T-cell (primary cell): ENCODE measurements at regions not wholly inside any gene's neighbourhood (a gene's known extent, or its start where the extent isn't known, plus 50 kb on each side); places are given as distances from the start of the nearest gene placed in this dataset.

Experiments
- ATAC-seq, 4 experiments: fragments of 200-7000 bp in 3 of 4; fragments of 150-1000 bp in 1 of 4; cut with Tn5 transposase; replicated peaks in 1 of 4; 1 replicate in 3 of 4; 2 replicates in 1 of 4; pipeline ENCODE4 v1.10.0; 2021; ENCODE audit warnings: moderate library complexity in 3 of 4, mild to moderate bottlenecking in 2 of 4, moderate number of reproducible peaks in 1 of 4
- CTCF ChIA-PET, 2 donors: fragments of 300-600 bp; sonication (Branson Sonifier 250); formaldehyde crosslinking; loops; one replicate each; lab custom pipeline; 2022; ENCODE audit warnings: antibody characterized with exemption in 2 of 2; lab: Charles Lee
- POLR2A ChIA-PET, 2 donors: fragments of 300-600 bp; sonication (Branson Sonifier 250); formaldehyde crosslinking; loops; one replicate each; lab custom pipeline; 2022; ENCODE audit warnings: antibody characterized with exemption in 2 of 2; lab: Charles Lee
- DNase-seq, 35 experiments: peaks; one replicate each; pipeline versions ENCODE4 v3.0.0 to v3.0.0-alpha.2; 2013 to 2023
- H3K27ac ChIP-seq: one replicate; pipeline ENCODE4 v1.5.1; 2013; ENCODE audit warnings: low read length
- H3K27me3 ChIP-seq, 2 experiments: replicated peaks in 1 of 2; 1 replicate in 1 of 2; 2 replicates in 1 of 2; pipeline versions ENCODE4 v1.6.1 to v1.7.0; 2013; ENCODE audit warnings: low read length in 1 of 2, mixed read lengths in 1 of 2; ENCODE audit not compliant: control insufficient read depth in 2 of 2, insufficient read depth in 2 of 2; ENCODE audit errors: extremely low read depth in 1 of 2
- H3K36me3 ChIP-seq, 2 donors: 1 replicate in 1 of 2; 2 replicates in 1 of 2; pipeline versions ENCODE4 v1.6.1 to v1.7.0; 2013; ENCODE audit warnings: low read length in 1 of 2; ENCODE audit not compliant: control insufficient read depth in 2 of 2, insufficient read depth in 1 of 2; ENCODE audit errors: extremely low read depth in 1 of 2
- H3K4me1 ChIP-seq, 2 experiments: 1 replicate in 1 of 2; 2 replicates in 1 of 2; pipeline versions ENCODE4 v1.6.1 to v1.7.0; 2013; ENCODE audit warnings: low read length in 2 of 2, mixed read lengths in 1 of 2; ENCODE audit not compliant: insufficient read depth in 2 of 2, control insufficient read depth in 1 of 2; ENCODE audit errors: extremely low read depth in 1 of 2
- H3K4me3 ChIP-seq, 2 donors: 1 replicate in 1 of 2; 2 replicates in 1 of 2; pipeline versions ENCODE4 v1.5.1 to v1.7.0; 2013; ENCODE audit warnings: mild to moderate bottlenecking in 2 of 2, low read length in 1 of 2, moderate library complexity in 1 of 2; ENCODE audit not compliant: control insufficient read depth in 1 of 2; ENCODE audit errors: extremely low read depth in 1 of 2
- H3K9me3 ChIP-seq: 2 replicates; pipeline ENCODE4 v1.7.0; 2013
- H3K27ac Mint-ChIP-seq, 2 donors: one replicate each; pipeline ENCODE4 v1.8.0; 2020 to 2021; ENCODE audit warnings: mild to moderate bottlenecking in 2 of 2, mixed read lengths in 2 of 2
- H3K27me3 Mint-ChIP-seq, 2 donors: one replicate each; pipeline ENCODE4 v1.8.0; 2021 to 2022; ENCODE audit warnings: mixed read lengths in 2 of 2
- H3K36me3 Mint-ChIP-seq: one replicate; pipeline ENCODE4 v1.8.0; 2021; ENCODE audit warnings: mixed read lengths
- H3K4me1 Mint-ChIP-seq, 3 donors: one replicate each; pipeline ENCODE4 v1.8.0; 2020 to 2022; ENCODE audit warnings: mixed read lengths in 3 of 3, mild to moderate bottlenecking in 1 of 3
- H3K4me3 Mint-ChIP-seq, 3 donors: one replicate each; pipeline ENCODE4 v1.8.0; 2020 to 2022; ENCODE audit warnings: mild to moderate bottlenecking in 3 of 3, mixed read lengths in 3 of 3, moderate library complexity in 3 of 3
- H3K9me3 Mint-ChIP-seq, 3 donors: one replicate each; pipeline ENCODE4 v1.8.0; 2020 to 2022; ENCODE audit warnings: mixed read lengths in 3 of 3
- WGBS: methylation state at CpG from one replicate; pipeline ENCODE4 v1.1.5; 2013; ENCODE audit warnings: missing lambda C conversion rate; ENCODE audit not compliant: insufficient coverage; 5-methylcytosine and 5-hydroxymethylcytosine counted together

DNA sequence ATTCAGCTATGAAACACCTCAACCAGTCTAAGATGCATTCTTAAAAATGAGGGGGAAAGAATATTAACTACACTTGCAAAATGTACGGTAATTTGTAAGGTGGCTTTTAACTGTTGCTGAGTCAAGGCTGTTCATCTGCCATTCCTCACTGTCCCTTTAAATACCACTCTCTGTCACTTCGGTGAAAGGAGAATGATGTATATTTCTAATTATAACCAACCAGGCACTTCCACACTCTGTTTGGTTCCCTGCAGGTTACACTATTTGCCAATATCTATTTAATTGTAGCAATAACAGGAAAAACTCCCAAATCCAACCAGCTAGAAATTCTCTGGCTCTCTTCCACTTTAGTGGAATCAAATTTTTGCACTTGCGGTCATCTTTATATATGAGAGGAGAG lies 70.5 kb upstream of the SLCO3A1 start:
- Histone ChIP-seq H3K4me3 (no peak overlapping the region), H3K27me3 (peaks cover 0 to 23% of the 10 kb centered on the region in 2 experiments), H3K27ac (no peak overlapping the region), H3K36me3 (no peaks in the 10 kb centered on the region), H3K9me3 (no peaks in the 10 kb centered on the region), H3K4me1 (no peaks in the 10 kb centered on the region)
- peaks cover 15 to 16% of the 10 kb centered on the region in 2 donors for H3K27me3 Mint-ChIP-seq
- no peak for ATAC-seq
- H3K36me3 Mint-ChIP-seq = no peaks in the 10 kb centered on the region
- POLR2A ChIA-PET = no interaction called here
- no peaks in the 10 kb centered on the region for H3K9me3 Mint-ChIP-seq
- no peaks in the 10 kb centered on the region for H3K4me1 Mint-ChIP-seq
- no peak overlapping the region for H3K27ac Mint-ChIP-seq
- no peak overlapping the region for H3K4me3 Mint-ChIP-seq
- WGBS = no CpG with 5 or more reads among the region's 3 CpGs
- DNase-seq = no peak
- CTCF ChIA-PET = no interaction called here

DNA sequence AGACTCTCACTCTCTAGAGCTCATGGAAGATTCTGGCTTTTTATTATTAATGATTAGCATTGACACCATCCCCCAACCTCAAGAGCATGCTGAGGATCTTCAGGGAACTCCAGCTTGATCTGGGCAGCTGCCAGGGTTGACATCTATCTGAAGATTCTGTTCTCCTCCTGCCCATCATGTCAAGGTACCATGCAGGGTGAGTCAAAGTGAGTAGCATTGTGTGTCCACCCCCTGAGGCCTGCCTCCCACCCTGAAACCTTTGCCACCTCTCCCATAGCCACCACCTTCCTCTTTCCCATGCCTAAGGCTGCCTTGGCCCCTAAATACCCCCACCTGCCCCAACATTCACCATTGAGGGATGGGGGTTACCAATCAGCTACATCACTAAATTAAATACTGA lies 70.1 kb upstream of the SLCO3A1 start:
- no peaks in the 10 kb centered on the region for H3K9me3 ChIP-seq
- POLR2A ChIA-PET = interaction anchor here in 1 of 2 donors (0.7 kb wide), 2 partner anchors 20 to 46 kb away, joined by 3 to 6 read pairs; no protein-coding TSS in a partner anchor
- Mint-ChIP-seq H3K27me3 (peaks cover 14 to 15% of the 10 kb centered on the region in 2 donors), H3K27ac (no peak overlapping the region), H3K4me1 (no peaks in the 10 kb centered on the region), H3K36me3 (no peaks in the 10 kb centered on the region), H3K9me3 (no peaks in the 10 kb centered on the region), H3K4me3 (no peak overlapping the region)
- H3K36me3 ChIP-seq = no peaks in the 10 kb centered on the region
- no peak for ATAC-seq
- no peaks in the 10 kb centered on the region for H3K4me1 ChIP-seq
- H3K4me3 ChIP-seq = no peak overlapping the region
- DNase-seq = no peak
- H3K27me3 ChIP-seq = peaks cover 0 to 23% of the 10 kb centered on the region in 2 experiments
- no peak overlapping the region for H3K27ac ChIP-seq
- CTCF ChIA-PET = no interaction called here

DNA sequence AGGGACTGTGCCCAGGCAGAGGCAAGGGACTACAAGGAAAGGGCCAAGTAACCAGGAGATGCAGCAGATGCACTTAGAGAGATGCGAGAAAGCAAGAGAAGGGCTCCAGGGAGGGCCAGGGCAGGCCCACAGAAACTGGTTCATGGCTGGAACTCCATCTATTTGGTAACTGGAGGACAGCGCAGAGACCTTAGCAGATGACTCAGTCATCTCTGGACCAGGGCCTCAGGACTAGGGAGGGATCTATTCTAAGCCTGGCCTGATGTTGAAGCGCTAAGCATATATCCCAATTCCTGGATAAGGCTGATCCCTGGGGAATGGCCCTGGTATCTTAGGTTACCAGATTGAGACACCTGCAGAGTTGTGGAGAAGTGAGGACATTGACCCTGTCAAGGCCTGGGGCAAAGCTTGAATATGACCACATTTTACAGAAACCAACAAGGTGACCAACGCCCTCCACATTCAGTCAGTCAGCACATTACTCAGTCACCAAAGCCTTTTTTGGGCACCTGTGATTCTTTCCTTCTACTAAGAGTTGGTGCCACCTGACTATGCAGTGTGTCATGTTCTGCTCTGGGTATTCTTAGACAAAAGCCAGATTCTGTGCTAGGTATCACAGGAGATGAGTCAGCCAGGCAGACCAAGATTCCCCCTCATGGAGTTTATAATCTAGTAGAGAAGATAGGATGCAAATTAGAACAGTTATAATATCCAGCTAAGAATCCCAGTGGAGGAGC lies 68.4 kb upstream of the SLCO3A1 start:
- ATAC-seq (no peak), DNase-seq (no peak)
- Histone ChIP-seq H3K27me3 (peaks cover 0 to 23% of the 10 kb centered on the region in 2 experiments), H3K36me3 (no peaks in the 10 kb centered on the region), H3K9me3 (no peaks in the 10 kb centered on the region), H3K4me1 (no peaks in the 10 kb centered on the region), H3K4me3 (no peak overlapping the region), H3K27ac (no peak overlapping the region)
- Mint-ChIP-seq H3K4me1 (no peaks in the 10 kb centered on the region), H3K4me3 (no peak overlapping the region), H3K9me3 (no peaks in the 10 kb centered on the region), H3K27ac (no peak overlapping the region), H3K36me3 (no peaks in the 10 kb centered on the region), H3K27me3 (peaks cover 6 to 13% of the 10 kb centered on the region in 2 donors)
- 91% methylated on average over 3 of the region's 4 CpGs for WGBS
- ChIA-PET POLR2A (no interaction called here), CTCF (interaction anchor here in 1 of 2 donors (0.5 kb wide), 1 partner anchor 483 kb away, joined by 3 read pairs; no protein-coding TSS in a partner anchor)

DNA sequence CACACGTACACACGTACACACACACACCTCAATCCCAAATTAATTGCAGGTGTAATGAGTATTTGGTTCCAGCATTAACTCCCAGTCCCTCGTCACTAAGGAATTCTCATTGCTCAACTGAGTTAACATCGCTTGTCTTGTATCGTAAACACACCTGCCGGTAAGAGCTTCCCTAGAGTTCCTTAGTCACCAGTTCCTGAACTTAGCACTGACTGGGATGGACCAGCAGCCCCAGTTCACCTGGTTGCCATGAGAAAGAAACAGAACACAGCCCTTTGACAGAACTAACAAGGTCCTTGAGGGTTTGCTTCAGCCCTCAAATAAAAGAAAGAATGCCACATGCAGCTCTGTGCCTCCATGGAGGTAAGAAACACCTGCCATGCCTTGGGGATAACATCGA lies 66.3 kb upstream of the SLCO3A1 start:
- peaks cover 0 to 15% of the 10 kb centered on the region in 2 experiments for H3K27me3 ChIP-seq
- no peak overlapping the region for H3K27ac Mint-ChIP-seq
- H3K36me3 ChIP-seq = no peaks in the 10 kb centered on the region
- no peaks in the 10 kb centered on the region for H3K4me1 ChIP-seq
- H3K27me3 Mint-ChIP-seq = peaks cover 2 to 7% of the 10 kb centered on the region in 2 donors
- 94% methylated on average over 4 of the region's 7 CpGs for WGBS
- POLR2A ChIA-PET = no interaction called here
- H3K9me3 Mint-ChIP-seq = no peaks in the 10 kb centered on the region
- ATAC-seq (no peak), DNase-seq (no peak)
- no peak overlapping the region for H3K4me3 ChIP-seq
- H3K4me1 Mint-ChIP-seq = no peaks in the 10 kb centered on the region
- no peak overlapping the region for H3K4me3 Mint-ChIP-seq
- H3K36me3 Mint-ChIP-seq = no peaks in the 10 kb centered on the region
- H3K9me3 ChIP-seq = no peaks in the 10 kb centered on the region
- H3K27ac ChIP-seq = no peak overlapping the region
- CTCF ChIA-PET = no interaction called here

DNA sequence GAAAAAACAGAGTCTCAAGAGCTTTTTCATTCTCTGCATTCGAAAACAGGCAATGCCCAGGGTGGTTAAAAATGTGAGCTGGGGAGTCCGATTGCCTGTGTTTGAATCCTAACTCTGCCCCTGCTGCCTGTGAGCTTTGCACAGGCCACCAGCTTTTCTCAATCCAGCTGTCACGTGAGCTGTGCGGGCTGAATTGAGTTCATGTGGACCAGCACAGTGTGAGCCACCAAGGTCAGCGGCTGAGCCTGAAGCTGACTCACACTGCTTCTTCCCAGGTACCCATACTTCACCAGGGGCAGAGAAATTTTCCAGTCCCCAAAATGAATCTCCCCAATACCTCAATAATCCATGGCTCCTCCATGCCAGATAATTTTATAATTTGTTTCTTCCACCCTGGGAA lies 64.4 kb upstream of the SLCO3A1 start:
- WGBS = 82% methylated on average over 5 of the region's 5 CpGs
- ChIA-PET POLR2A (no interaction called here), CTCF (no interaction called here)
- ATAC-seq = no peak
- Histone ChIP-seq H3K9me3 (no peaks in the 10 kb centered on the region), H3K27me3 (peaks cover 0 to 14% of the 10 kb centered on the region in 2 experiments), H3K27ac (no peak overlapping the region), H3K36me3 (no peaks in the 10 kb centered on the region), H3K4me1 (no peaks in the 10 kb centered on the region), H3K4me3 (no peak overlapping the region)
- Mint-ChIP-seq H3K36me3 (no peaks in the 10 kb centered on the region), H3K4me3 (no peak overlapping the region), H3K27ac (no peak overlapping the region), H3K9me3 (no peaks in the 10 kb centered on the region), H3K4me1 (no peaks in the 10 kb centered on the region), H3K27me3 (peaks cover 8 to 11% of the 10 kb centered on the region in 2 donors)
- DNase-seq = no peak

DNA sequence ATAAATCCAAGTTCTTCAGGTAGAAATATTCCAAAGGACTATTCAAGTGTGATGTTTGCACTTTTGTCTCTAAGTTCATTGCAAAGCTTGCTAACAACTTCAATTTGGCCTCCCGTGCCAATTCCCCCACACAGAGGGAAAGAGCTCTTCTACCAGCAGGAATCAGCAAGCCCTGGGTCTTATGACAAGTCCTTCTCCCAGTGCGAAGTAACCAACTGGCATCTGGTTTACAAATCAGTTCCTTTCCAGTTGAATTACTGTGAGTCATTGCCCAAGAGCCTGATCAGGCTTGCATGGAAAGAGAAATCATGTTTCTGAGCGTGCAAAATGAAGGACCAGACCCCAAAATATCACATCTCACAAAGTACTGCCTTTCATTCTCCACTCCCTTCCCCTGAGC lies 62.7 kb upstream of the SLCO3A1 start:
- Mint-ChIP-seq H3K36me3 (no peaks in the 10 kb centered on the region), H3K4me1 (no peaks in the 10 kb centered on the region), H3K4me3 (no peak overlapping the region), H3K27ac (no peak overlapping the region), H3K9me3 (no peaks in the 10 kb centered on the region), H3K27me3 (peaks cover 11% of the 10 kb centered on the region in 2 donors)
- 73% methylated on average over 1 of the region's 3 CpGs for WGBS
- no peak overlapping the region for H3K27ac ChIP-seq
- no peaks in the 10 kb centered on the region for H3K9me3 ChIP-seq
- ATAC-seq (no peak), DNase-seq (no peak)
- ChIA-PET CTCF (no interaction called here), POLR2A (no interaction called here)
- no peaks in the 10 kb centered on the region for H3K36me3 ChIP-seq
- H3K4me3 ChIP-seq = no peak overlapping the region
- H3K4me1 ChIP-seq = no peaks in the 10 kb centered on the region
- H3K27me3 ChIP-seq = peaks cover 0 to 7% of the 10 kb centered on the region in 2 experiments
